GM23338 (cell line): ENCODE measurements at regions not wholly inside any gene's neighbourhood (a gene's known extent, or its start where the extent isn't known, plus 50 kb on each side); places are given as distances from the start of the nearest gene placed in this dataset.

Experiments
- CREB1 ChIP-seq: fragments of 250-450 bp; sonication (Bioruptor Pico); IDR thresholded peaks from 2 replicates; pipeline ENCODE4 v1.5.0; 2020; ENCODE audit warnings: low read depth, mild to moderate bottlenecking, moderate library complexity
- ETS1 ChIP-seq: IDR thresholded peaks from 2 replicates; pipeline ENCODE4 v1.6.1; 2016; ENCODE audit warnings: antibody characterized with exemption
- EZH2 ChIP-seq: fragments of 200-600 bp; sonication (generic); IDR thresholded peaks from one replicate; pipeline ENCODE4 v1.8.0; 2017; ENCODE audit warnings: antibody characterized with exemption, mild to moderate bottlenecking, low read depth; ENCODE audit not compliant: unreplicated experiment
- EZH2phosphoT487 ChIP-seq: fragments of 200-600 bp; sonication (generic); IDR thresholded peaks from one replicate; pipeline ENCODE4 v1.8.1; 2018; ENCODE audit warnings: antibody characterized with exemption; ENCODE audit not compliant: unreplicated experiment
- JUNB ChIP-seq: IDR thresholded peaks from one replicate; pipeline ENCODE4 v1.6.1; 2016; ENCODE audit warnings: antibody characterized with exemption; ENCODE audit not compliant: unreplicated experiment
- NANOG ChIP-seq: IDR thresholded peaks from 2 replicates; pipeline ENCODE4 v1.6.1; 2016; ENCODE audit warnings: antibody characterized with exemption, borderline replicate concordance
- POLR2AphosphoS5 ChIP-seq: IDR thresholded peaks from 2 replicates; pipeline ENCODE4 v1.6.1; 2016; ENCODE audit warnings: antibody characterized with exemption, low read depth
- REST ChIP-seq: IDR thresholded peaks from one replicate; pipeline ENCODE4 v1.6.1; 2018; ENCODE audit warnings: antibody characterized with exemption; ENCODE audit not compliant: unreplicated experiment
- ZNF114 ChIP-seq: fragments of 250-450 bp; sonication (Bioruptor Pico); IDR thresholded peaks from 2 replicates; pipeline ENCODE4 v1.5.0; 2020; ENCODE audit warnings: mild to moderate bottlenecking, moderate library complexity
- ZNF331 ChIP-seq: fragments of 250-450 bp; sonication (Bioruptor Pico); IDR thresholded peaks from 2 replicates; pipeline ENCODE4 v1.5.0; 2020; ENCODE audit warnings: low read depth, mild to moderate bottlenecking, moderate library complexity
- TF ChIP-seq, protein P1 (sequence below): fragments of 250-450 bp; sonication (Bioruptor Pico); IDR thresholded peaks from 2 replicates; pipeline ENCODE4 v1.5.0; 2020; ENCODE audit warnings: mild to moderate bottlenecking, moderate library complexity

- TF ChIP-seq, protein P1, sequence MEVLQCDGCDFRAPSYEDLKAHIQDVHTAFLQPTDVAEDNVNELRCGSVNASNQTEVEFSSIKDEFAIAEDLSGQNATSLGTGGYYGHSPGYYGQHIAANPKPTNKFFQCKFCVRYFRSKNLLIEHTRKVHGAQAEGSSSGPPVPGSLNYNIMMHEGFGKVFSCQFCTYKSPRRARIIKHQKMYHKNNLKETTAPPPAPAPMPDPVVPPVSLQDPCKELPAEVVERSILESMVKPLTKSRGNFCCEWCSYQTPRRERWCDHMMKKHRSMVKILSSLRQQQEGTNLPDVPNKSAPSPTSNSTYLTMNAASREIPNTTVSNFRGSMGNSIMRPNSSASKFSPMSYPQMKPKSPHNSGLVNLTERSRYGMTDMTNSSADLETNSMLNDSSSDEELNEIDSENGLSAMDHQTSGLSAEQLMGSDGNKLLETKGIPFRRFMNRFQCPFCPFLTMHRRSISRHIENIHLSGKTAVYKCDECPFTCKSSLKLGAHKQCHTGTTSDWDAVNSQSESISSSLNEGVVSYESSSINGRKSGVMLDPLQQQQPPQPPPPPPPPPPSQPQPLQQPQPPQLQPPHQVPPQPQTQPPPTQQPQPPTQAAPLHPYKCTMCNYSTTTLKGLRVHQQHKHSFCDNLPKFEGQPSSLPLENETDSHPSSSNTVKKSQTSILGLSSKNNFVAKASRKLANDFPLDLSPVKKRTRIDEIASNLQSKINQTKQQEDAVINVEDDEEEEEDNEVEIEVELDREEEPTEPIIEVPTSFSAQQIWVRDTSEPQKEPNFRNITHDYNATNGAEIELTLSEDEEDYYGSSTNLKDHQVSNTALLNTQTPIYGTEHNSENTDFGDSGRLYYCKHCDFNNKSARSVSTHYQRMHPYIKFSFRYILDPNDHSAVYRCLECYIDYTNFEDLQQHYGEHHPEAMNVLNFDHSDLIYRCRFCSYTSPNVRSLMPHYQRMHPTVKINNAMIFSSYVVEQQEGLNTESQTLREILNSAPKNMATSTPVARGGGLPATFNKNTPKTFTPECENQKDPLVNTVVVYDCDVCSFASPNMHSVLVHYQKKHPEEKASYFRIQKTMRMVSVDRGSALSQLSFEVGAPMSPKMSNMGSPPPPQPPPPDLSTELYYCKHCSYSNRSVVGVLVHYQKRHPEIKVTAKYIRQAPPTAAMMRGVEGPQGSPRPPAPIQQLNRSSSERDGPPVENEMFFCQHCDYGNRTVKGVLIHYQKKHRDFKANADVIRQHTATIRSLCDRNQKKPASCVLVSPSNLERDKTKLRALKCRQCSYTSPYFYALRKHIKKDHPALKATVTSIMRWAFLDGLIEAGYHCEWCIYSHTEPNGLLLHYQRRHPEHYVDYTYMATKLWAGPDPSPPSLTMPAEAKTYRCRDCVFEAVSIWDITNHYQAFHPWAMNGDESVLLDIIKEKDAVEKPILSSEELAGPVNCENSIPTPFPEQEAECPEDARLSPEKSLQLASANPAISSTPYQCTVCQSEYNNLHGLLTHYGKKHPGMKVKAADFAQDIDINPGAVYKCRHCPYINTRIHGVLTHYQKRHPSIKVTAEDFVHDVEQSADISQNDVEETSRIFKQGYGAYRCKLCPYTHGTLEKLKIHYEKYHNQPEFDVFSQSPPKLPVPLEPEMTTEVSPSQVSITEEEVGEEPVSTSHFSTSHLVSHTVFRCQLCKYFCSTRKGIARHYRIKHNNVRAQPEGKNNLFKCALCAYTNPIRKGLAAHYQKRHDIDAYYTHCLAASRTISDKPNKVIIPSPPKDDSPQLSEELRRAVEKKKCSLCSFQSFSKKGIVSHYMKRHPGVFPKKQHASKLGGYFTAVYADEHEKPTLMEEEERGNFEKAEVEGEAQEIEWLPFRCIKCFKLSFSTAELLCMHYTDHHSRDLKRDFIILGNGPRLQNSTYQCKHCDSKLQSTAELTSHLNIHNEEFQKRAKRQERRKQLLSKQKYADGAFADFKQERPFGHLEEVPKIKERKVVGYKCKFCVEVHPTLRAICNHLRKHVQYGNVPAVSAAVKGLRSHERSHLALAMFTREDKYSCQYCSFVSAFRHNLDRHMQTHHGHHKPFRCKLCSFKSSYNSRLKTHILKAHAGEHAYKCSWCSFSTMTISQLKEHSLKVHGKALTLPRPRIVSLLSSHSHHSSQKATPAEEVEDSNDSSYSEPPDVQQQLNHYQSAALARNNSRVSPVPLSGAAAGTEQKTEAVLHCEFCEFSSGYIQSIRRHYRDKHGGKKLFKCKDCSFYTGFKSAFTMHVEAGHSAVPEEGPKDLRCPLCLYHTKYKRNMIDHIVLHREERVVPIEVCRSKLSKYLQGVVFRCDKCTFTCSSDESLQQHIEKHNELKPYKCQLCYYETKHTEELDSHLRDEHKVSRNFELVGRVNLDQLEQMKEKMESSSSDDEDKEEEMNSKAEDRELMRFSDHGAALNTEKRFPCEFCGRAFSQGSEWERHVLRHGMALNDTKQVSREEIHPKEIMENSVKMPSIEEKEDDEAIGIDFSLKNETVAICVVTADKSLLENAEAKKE (CRISPR knock-in tag) = no peak
- TF ChIP-seq JUNB = no peak
- TF ChIP-seq NANOG = no peak
- TF ChIP-seq EZH2phosphoT487 = no peak
- TF ChIP-seq ETS1 = no peak
- no peak for TF ChIP-seq ZNF114 (CRISPR knock-in tag)
- TF ChIP-seq POLR2AphosphoS5 = no peak
- TF ChIP-seq REST = no peak
- TF ChIP-seq EZH2 = no peak
- no peak for TF ChIP-seq ZNF331 (CRISPR knock-in tag)
- TF ChIP-seq CREB1 (CRISPR knock-in tag) = no peak
These were observed 341.3 kb downstream of the TBL1XR1 start (continued) for GRCh38 chr3:176855901-176856486.
